ENCODE measurements at regions not wholly inside any gene's neighbourhood (a gene's known extent, or its start where the extent isn't known, plus 50 kb on each side); places are given as distances from the start of the nearest gene placed in this dataset.

GRCh38 chr15:62432702-62433398 is 267.8 kb upstream of the C2CD4B start:
- intact Hi-C loops (cut with DNase I; ENCODE audit: low total_unique reads): no loop called here
- Histone ChIP-seq H3K36me3 (no peaks in the 10 kb centered on the region), H3K27me3 (no peaks in the 10 kb centered on the region), H3K4me1 (peaks cover 0 to 32% (median 15%) of the 10 kb centered on the region in 4 donors), H3K4me3 (no peak overlapping the region), H3K27ac (peak overlapping the region in 4 of 5 donors; percentile 46 to 78 (median 64)), H3K9me3 (no peaks in the 10 kb centered on the region)
- 64 to 78% (median 68%) methylated on average over 5 of the region's 5 CpGs for WGBS, 5 donors
- no peak for DNase-seq
- TF ChIP-seq POLR2AphosphoS5 (IDR thresholded peaks at IDR 0.05) (peak in 1 of 3 donors; percentile 72), EP300 (IDR thresholded peaks at IDR 0.05) (no peak)

DNA sequence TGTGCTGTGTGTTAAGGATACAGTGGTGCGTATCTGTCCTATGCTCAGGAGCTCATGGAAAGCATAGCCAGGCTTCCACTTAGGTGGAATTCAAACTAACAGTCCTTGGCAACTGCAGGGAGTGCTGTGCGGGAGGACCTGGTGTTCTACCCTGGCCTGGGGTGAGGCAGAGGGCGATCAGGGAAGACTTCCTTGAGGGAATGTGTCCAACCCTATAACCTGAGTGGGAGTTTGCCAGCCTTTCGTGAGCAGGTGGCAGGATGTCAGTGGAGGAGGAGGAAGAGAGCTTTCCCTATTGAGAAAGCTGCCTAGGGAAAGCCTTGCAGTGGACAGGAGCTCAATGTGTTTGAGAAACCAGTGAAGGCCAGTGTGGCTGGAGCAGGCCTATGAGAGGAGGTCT is 271.1 kb upstream of the C2CD4B start:
- H3K36me3 ChIP-seq: no peaks in the 10 kb centered on the region
- H3K9me3 ChIP-seq: no peaks in the 10 kb centered on the region
- H3K4me3 ChIP-seq: no peak overlapping the region
- no peak overlapping the region for H3K27ac ChIP-seq
- intact Hi-C loops (cut with DNase I; ENCODE audit: low total_unique reads): no loop called here
- H3K27me3 ChIP-seq: no peaks in the 10 kb centered on the region
- no peak for DNase-seq
- TF ChIP-seq CTCF (IDR thresholded peaks at IDR 0.05) (no peak), EP300 (IDR thresholded peaks at IDR 0.05) (no peak), POLR2A (IDR thresholded peaks at IDR 0.05) (no peak), POLR2AphosphoS5 (IDR thresholded peaks at IDR 0.05) (no peak)
- H3K4me1 ChIP-seq: peaks cover 0 to 49% (median 19%) of the 10 kb centered on the region in 4 donors
- 59 to 84% (median 70%) methylated on average over 4 of the region's 4 CpGs for WGBS, 5 donors

DNA sequence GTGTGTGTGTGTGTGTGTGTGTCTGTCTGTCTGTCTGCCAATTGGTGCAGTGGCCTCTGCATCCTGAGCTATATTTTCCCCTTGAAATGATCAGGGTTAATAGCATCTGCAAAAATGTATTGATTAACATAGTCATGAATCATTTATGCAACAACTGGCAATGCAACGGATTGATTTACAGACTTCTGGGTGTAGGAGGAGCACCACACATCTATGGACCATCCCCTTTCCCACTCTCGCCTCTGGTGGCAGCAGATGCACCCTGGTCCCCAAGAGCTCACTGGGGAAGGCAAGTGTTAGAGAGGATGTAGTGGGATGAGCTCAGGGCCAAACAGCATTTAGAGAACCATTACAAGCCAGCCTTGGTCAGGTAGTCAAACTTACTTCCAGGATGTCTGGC is 272.7 kb upstream of the C2CD4B start:
- no peak for DNase-seq
- Histone ChIP-seq H3K9me3 (no peaks in the 10 kb centered on the region), H3K4me1 (peaks cover 0 to 34% (median 13%) of the 10 kb centered on the region in 4 donors), H3K36me3 (no peaks in the 10 kb centered on the region), H3K27ac (no peak overlapping the region), H3K4me3 (no peak overlapping the region), H3K27me3 (no peaks in the 10 kb centered on the region)
- intact Hi-C loops (cut with DNase I; ENCODE audit: low total_unique reads): no loop called here
- 85 to 96% (median 93%) methylated on average over 2 of the region's 2 CpGs for WGBS, 5 donors
- TF ChIP-seq POLR2A (IDR thresholded peaks at IDR 0.05): no peak
- no peak for TF ChIP-seq EP300 (IDR thresholded peaks at IDR 0.05)
- TF ChIP-seq CTCF (IDR thresholded peaks at IDR 0.05): no peak
- no peak for TF ChIP-seq POLR2AphosphoS5 (IDR thresholded peaks at IDR 0.05)

GRCh38 chr15:62439543-62440016 is 274.5 kb upstream of the C2CD4B start:
- intact Hi-C loops (cut with DNase I; ENCODE audit: low total_unique reads): no loop called here
- peak overlapping the region in 4 of 5 donors; percentile 42 to 56 (median 56) for H3K27ac ChIP-seq
- peaks cover 1 to 31% (median 15%) of the 10 kb centered on the region in 4 donors for H3K4me1 ChIP-seq
- TF ChIP-seq EP300 (IDR thresholded peaks at IDR 0.05): peak; percentile 63
- no peak for TF ChIP-seq CTCF (IDR thresholded peaks at IDR 0.05)
- peak; percentile 60 to 86 (median 67) for TF ChIP-seq POLR2AphosphoS5 (IDR thresholded peaks at IDR 0.05)
- TF ChIP-seq POLR2A (IDR thresholded peaks at IDR 0.05): no peak
- 72 to 89% (median 79%) methylated on average over 4 to 5 of the region's 5 CpGs for WGBS, 5 donors
- H3K9me3 ChIP-seq: no peaks in the 10 kb centered on the region
- no peaks in the 10 kb centered on the region for H3K27me3 ChIP-seq
- no peaks in the 10 kb centered on the region for H3K36me3 ChIP-seq
- DNase-seq: no peak
- H3K4me3 ChIP-seq: no peak overlapping the region
